Endothelial cell of umbilical vein (primary cell): ENCODE measurements at regions not wholly inside any gene's neighbourhood (a gene's known extent, or its start where the extent isn't known, plus 50 kb on each side); places are given as distances from the start of the nearest gene placed in this dataset.

Experiments used
- BruUV-seq: library from RNA; stranded (reverse); fragments of 400-500 nt; replicated peaks from 2 replicates; lab custom pipeline; 2021; lab: Mats Ljungman, UMichigan
- CTCF ChIA-PET: fragments of 300-600, 350-600 bp; sonication (Branson Sonifier 250); formaldehyde crosslinking; loops from one replicate; lab custom pipeline; 2021; ENCODE audit warnings: antibody characterized with exemption, inconsistent platforms; lab: Charles Lee
- POLR2A ChIA-PET: fragments of 300-600, 350-600 bp; sonication (Branson Sonifier 250); formaldehyde crosslinking; loops from one replicate; lab custom pipeline; 2021; ENCODE audit warnings: antibody characterized with exemption, inconsistent platforms; lab: Charles Lee
- DNase-seq: peaks from one replicate; pipeline ENCODE4 v3.0.0-alpha.2; 2011; ENCODE audit warnings: low read depth, low spot score
- FAIRE-seq: peaks from 2 replicates; lab custom pipeline; 2011; peaks lifted over from hg19 to GRCh38; lab: Jason Lieb, UNC
- H2AFZ ChIP-seq: 2 replicates; pipeline ENCODE4 v1.6.0; 2012; ENCODE audit warnings: low read depth, low read length, control low read depth, inconsistent platforms
- H3K27ac ChIP-seq: 2 replicates; pipeline ENCODE4 v1.5.1; 2011; ENCODE audit warnings: low read depth, mild to moderate bottlenecking, control low read depth, low read length, moderate library complexity; ENCODE audit not compliant: insufficient read depth
- H3K27me3 ChIP-seq, 2 experiments: 2 replicates each; pipeline versions ENCODE4 v1.6.0 to v1.6.1; 2011; ENCODE audit warnings: low read length in 2 of 2, mixed read lengths in 1 of 2; ENCODE audit not compliant: control insufficient read depth in 2 of 2, insufficient read depth in 2 of 2
- H3K36me3 ChIP-seq, 2 experiments: 2 replicates in 1 of 2; 3 replicates in 1 of 2; pipeline ENCODE4 v1.5.1; 2011; ENCODE audit warnings: low read length in 2 of 2, mild to moderate bottlenecking in 1 of 2, moderate library complexity in 1 of 2; ENCODE audit not compliant: control insufficient read depth in 2 of 2, insufficient read depth in 2 of 2; ENCODE audit errors: extremely low read depth in 1 of 2
- H3K4me1 ChIP-seq: 3 replicates; pipeline ENCODE4 v1.5.1; 2011; ENCODE audit warnings: mild to moderate bottlenecking, low read length; ENCODE audit not compliant: control insufficient read depth, insufficient read depth; ENCODE audit errors: extremely low read depth
- H3K4me2 ChIP-seq: 2 replicates; pipeline ENCODE4 v1.6.1; 2011; ENCODE audit warnings: low read length, control low read depth, mixed read lengths; ENCODE audit not compliant: insufficient read depth
- H3K4me3 ChIP-seq, 3 experiments: fragments of 200-600 bp in 1 of 3; sonication (generic), shearing (Covaris generic) in 1 of 3; replicated peaks in 1 of 3; 2 replicates each; pipeline ENCODE4 v1.5.1; 2011 to 2016; ENCODE audit warnings: control low read depth in 3 of 3, low read length in 3 of 3, mild to moderate bottlenecking in 2 of 3, inconsistent platforms in 1 of 3, low read depth in 1 of 3, moderate library complexity in 1 of 3; ENCODE audit not compliant: insufficient read depth in 1 of 3
- H3K79me2 ChIP-seq: 2 replicates; pipeline ENCODE4 v1.6.0; 2012; ENCODE audit warnings: low read length, inconsistent platforms; ENCODE audit not compliant: control insufficient read depth, insufficient read depth
- H3K9ac ChIP-seq: replicated peaks from 2 replicates; pipeline ENCODE3; 2011; ENCODE audit warnings: low read length, control low read depth; ENCODE audit not compliant: insufficient read depth; ENCODE audit errors: extremely low read depth
- H3K9me1 ChIP-seq: replicated peaks from 3 replicates; pipeline ENCODE4 v1.6.0; 2011; ENCODE audit warnings: mild to moderate bottlenecking, low read length; ENCODE audit not compliant: control insufficient read depth, insufficient read depth; ENCODE audit errors: extremely low read depth
- H3K9me3 ChIP-seq: replicated peaks from 2 replicates; pipeline ENCODE4 v1.5.1; 2012; ENCODE audit warnings: low read length, inconsistent platforms; ENCODE audit not compliant: control insufficient read depth, insufficient read depth
- H4K20me1 ChIP-seq: replicated peaks from 2 replicates; pipeline ENCODE3; 2011; ENCODE audit warnings: mild to moderate bottlenecking, low read length; ENCODE audit not compliant: control insufficient read depth, insufficient read depth; ENCODE audit errors: extremely low read depth
- CTCF ChIP-seq, 2 donors: IDR thresholded peaks; 1 replicate in 1 of 2; 2 replicates in 1 of 2; pipeline ENCODE4 v1.5.1; 2011; ENCODE audit warnings: low read length in 2 of 2, mild to moderate bottlenecking in 2 of 2, moderate library complexity in 2 of 2, control low read depth in 1 of 2, inconsistent platforms in 1 of 2, low read depth in 1 of 2; ENCODE audit not compliant: insufficient read depth in 1 of 2; ENCODE audit errors: extremely low read depth in 1 of 2
- GATA2 ChIP-seq: IDR thresholded peaks from 2 replicates; pipeline ENCODE4 v1.7.0; 2011; ENCODE audit warnings: low read depth, mild to moderate bottlenecking, moderate library complexity, mixed read lengths, low read length; ENCODE audit not compliant: insufficient read length, insufficient read depth
- MYC ChIP-seq: IDR thresholded peaks from one replicate; pipeline ENCODE4 v1.6.1; 2011; ENCODE audit warnings: mild to moderate bottlenecking, low read depth, low read length
- POLR2A ChIP-seq: IDR thresholded peaks from 2 replicates; pipeline ENCODE4 v1.6.1; 2012; ENCODE audit warnings: low read depth, mild to moderate bottlenecking, control low read depth, low read length
- POLR2AphosphoS5 ChIP-seq: IDR thresholded peaks from 2 replicates; pipeline ENCODE4 v1.6.1; 2012; ENCODE audit warnings: low read depth, mild to moderate bottlenecking, control low read depth, low read length, moderate library complexity; ENCODE audit not compliant: insufficient read depth
- dilution Hi-C: fragments of 300-500 bp; cut with MboI; formaldehyde crosslinking; loops from one replicate; pipeline ENCODE4 v1.15.0; 2019; ENCODE audit warnings: low sequenced_read_pairs; ENCODE audit not compliant: extremely low pct_ligation_motif_present
- intact Hi-C: fragments of 100-400 bp; cut with micrococcal nuclease; formaldehyde crosslinking; loops from one replicate; pipeline ENCODE4 v1.10.0; 2022

DNA sequence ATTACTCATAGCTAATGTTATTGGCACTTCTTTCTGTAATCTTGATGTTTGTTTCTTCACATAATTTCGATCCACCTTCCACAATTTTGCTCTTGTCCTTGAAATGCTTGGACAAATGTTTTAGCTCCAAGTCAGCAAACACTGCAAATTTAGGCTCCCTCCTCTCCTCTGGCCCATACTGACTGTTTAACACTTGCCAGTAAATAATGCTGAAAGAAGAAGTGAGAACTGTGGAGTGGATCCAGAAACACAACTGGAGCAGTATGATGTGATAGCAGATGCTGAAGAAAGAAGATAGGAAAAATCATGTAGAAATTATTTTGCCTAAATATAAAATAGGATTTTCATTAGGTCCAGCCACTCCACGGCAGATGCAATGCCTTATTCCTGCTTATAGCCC lies 415.0 kb upstream of the GYPC start:
- H3K4me3 ChIP-seq: no peak overlapping the region
- H2AFZ ChIP-seq: no peak overlapping the region
- H3K27ac ChIP-seq: no peak overlapping the region
- H3K9me1 ChIP-seq: no peaks in the 10 kb centered on the region
- TF ChIP-seq GATA2 (no peak), POLR2A (no peak), CTCF (IDR thresholded peaks at IDR 0.05; ENCODE audit: extremely low read depth in 1 of 2, insufficient read depth in 1 of 2, low read depth in 1 of 2, low read length in 2 of 2) (no peak), MYC (no peak), POLR2AphosphoS5 (no peak)
- no peak for FAIRE-seq
- no peaks in the 10 kb centered on the region for H4K20me1 ChIP-seq
- H3K79me2 ChIP-seq: no peaks in the 10 kb centered on the region
- no peak overlapping the region for H3K4me2 ChIP-seq
- no peaks in the 10 kb centered on the region for H3K4me1 ChIP-seq
- no peaks in the 10 kb centered on the region for H3K36me3 ChIP-seq
- DNase-seq: no peak
- BruUV-seq: no TSS peak
- dilution Hi-C loops: no loop called here
- CTCF ChIA-PET: no interaction called here
- H3K9me3 ChIP-seq: peaks cover 4% of the 10 kb centered on the region
- POLR2A ChIA-PET: no interaction called here
- no peak overlapping the region for H3K9ac ChIP-seq
- intact Hi-C loops: no loop called here
- H3K27me3 ChIP-seq: no peaks in the 10 kb centered on the region

GRCh38 chr2:126241411-126241810 lies 414.5 kb upstream of the GYPC start:
- dilution Hi-C loops (no loop called here), intact Hi-C loops (no loop called here)
- Histone ChIP-seq H3K27me3 (no peaks in the 10 kb centered on the region), H3K4me3 (no peak overlapping the region), H3K4me1 (no peaks in the 10 kb centered on the region), H3K36me3 (no peaks in the 10 kb centered on the region), H4K20me1 (no peaks in the 10 kb centered on the region), H3K9me1 (no peaks in the 10 kb centered on the region), H3K27ac (no peak overlapping the region), H3K9ac (no peak overlapping the region), H3K79me2 (no peaks in the 10 kb centered on the region), H3K9me3 (peaks cover 4% of the 10 kb centered on the region), H3K4me2 (no peak overlapping the region), H2AFZ (no peak overlapping the region)
- DNase-seq (no peak), FAIRE-seq (no peak)
- CTCF ChIA-PET: no interaction called here
- POLR2A ChIA-PET: no interaction called here
- no TSS peak for BruUV-seq
- TF ChIP-seq MYC (no peak), GATA2 (no peak)
